DOHH2 (cell line): ENCODE measurements at regions not wholly inside any gene's neighbourhood (a gene's known extent, or its start where the extent isn't known, plus 50 kb on each side); places are given as distances from the start of the nearest gene placed in this dataset.

Source experiments
- H3F3A ChIP-seq: fragments of 200-600 bp; sonication (generic), shearing (Covaris generic); 2 replicates; pipeline ENCODE4 v1.6.0; 2016; ENCODE audit warnings: antibody characterized with exemption, mild to moderate bottlenecking; ENCODE audit not compliant: control insufficient read depth, insufficient read depth
- H3K27ac ChIP-seq: fragments of 200-600 bp; sonication (generic); 2 replicates; pipeline ENCODE4 v1.5.1; 2014; ENCODE audit warnings: low read depth, mild to moderate bottlenecking, low read length, moderate library complexity
- H3K27me3 ChIP-seq: fragments of 200-600 bp; sonication (generic); 2 replicates; pipeline ENCODE4 v1.6.1; 2014; ENCODE audit warnings: mild to moderate bottlenecking, low read length, mixed read lengths; ENCODE audit not compliant: control insufficient read depth
- H3K36me3 ChIP-seq: fragments of 200-600 bp; sonication (generic); 2 replicates; pipeline ENCODE4 v1.6.1; 2014; ENCODE audit warnings: mild to moderate bottlenecking, low read length, moderate library complexity, mixed read lengths; ENCODE audit not compliant: control insufficient read depth
- H3K4me1 ChIP-seq: fragments of 200-600 bp; sonication (generic); 2 replicates; pipeline ENCODE4 v1.6.1; 2014; ENCODE audit warnings: mild to moderate bottlenecking, low read length, mixed read lengths; ENCODE audit not compliant: control insufficient read depth
- H3K4me2 ChIP-seq: fragments of 200-600 bp; sonication (generic); 2 replicates; pipeline ENCODE4 v1.6.0; 2014; ENCODE audit warnings: mild to moderate bottlenecking, low read length, moderate library complexity
- H3K4me3 ChIP-seq: fragments of 200-600 bp; sonication (generic); 2 replicates; pipeline ENCODE4 v1.5.1; 2014; ENCODE audit warnings: mild to moderate bottlenecking, low read length, mixed read lengths
- H3K79me2 ChIP-seq: fragments of 200-600 bp; sonication (generic); 2 replicates; pipeline ENCODE4 v1.6.1; 2014; ENCODE audit warnings: mild to moderate bottlenecking, low read length, mixed read lengths; ENCODE audit not compliant: control insufficient read depth
- H3K9me2 ChIP-seq: fragments of 200-600 bp; sonication (generic); replicated peaks from 2 replicates; pipeline ENCODE4 v1.6.1; 2014; ENCODE audit warnings: mild to moderate bottlenecking, low read length, mixed read lengths; ENCODE audit not compliant: control insufficient read depth
- H3K9me3 ChIP-seq: fragments of 200-600 bp; sonication (generic); 2 replicates; pipeline ENCODE4 v1.6.1; 2014; ENCODE audit warnings: antibody characterized with exemption, low read length, mixed read lengths; ENCODE audit not compliant: control insufficient read depth, insufficient read depth
- H4K20me1 ChIP-seq: fragments of 200-600 bp; sonication (generic); 2 replicates; pipeline ENCODE4 v1.6.0; 2014; ENCODE audit warnings: low read depth, mild to moderate bottlenecking, antibody characterized with exemption, low read length, moderate library complexity; ENCODE audit not compliant: control insufficient read depth, insufficient read depth
- CTCF ChIP-seq: fragments of 200-600 bp; sonication (generic); IDR thresholded peaks from one replicate; pipeline ENCODE4 v1.5.1; 2014; ENCODE audit warnings: antibody characterized with exemption, mild to moderate bottlenecking, low read depth, low read length; ENCODE audit not compliant: poor library complexity, severe bottlenecking
- EZH2phosphoT487 ChIP-seq: fragments of 200-600 bp; sonication (generic); IDR thresholded peaks from 2 replicates; pipeline ENCODE4 v1.6.1; 2017; ENCODE audit warnings: borderline replicate concordance, mild to moderate bottlenecking, antibody characterized with exemption, low read length, moderate library complexity, mixed read lengths

GRCh38 chr11:2074266-2074825 is 64.8 kb downstream of the IGF2 start:
- Histone ChIP-seq H3K27ac (no peak overlapping the region), H3K4me3 (no peak overlapping the region), H3K27me3 (no peaks in the 10 kb centered on the region; the same call in 1 of the 2 replicates), H4K20me1 (no peaks in the 10 kb centered on the region), H3K9me2 (no peaks in the 10 kb centered on the region), H3K36me3 (no peaks in the 10 kb centered on the region), H3K9me3 (no peaks in the 10 kb centered on the region), H3K4me1 (no peaks in the 10 kb centered on the region), H3K79me2 (no peaks in the 10 kb centered on the region), H3K4me2 (no peak overlapping the region), H3F3A (no peaks in the 10 kb centered on the region)
- TF ChIP-seq CTCF = peak; percentile 60
- no peak for TF ChIP-seq EZH2phosphoT487

GRCh38 chr11:2072551-2073261 is 66.5 kb downstream of the IGF2 start:
- no peaks in the 10 kb centered on the region for H3K9me3 ChIP-seq
- H3K9me2 ChIP-seq = no peaks in the 10 kb centered on the region

DNA sequence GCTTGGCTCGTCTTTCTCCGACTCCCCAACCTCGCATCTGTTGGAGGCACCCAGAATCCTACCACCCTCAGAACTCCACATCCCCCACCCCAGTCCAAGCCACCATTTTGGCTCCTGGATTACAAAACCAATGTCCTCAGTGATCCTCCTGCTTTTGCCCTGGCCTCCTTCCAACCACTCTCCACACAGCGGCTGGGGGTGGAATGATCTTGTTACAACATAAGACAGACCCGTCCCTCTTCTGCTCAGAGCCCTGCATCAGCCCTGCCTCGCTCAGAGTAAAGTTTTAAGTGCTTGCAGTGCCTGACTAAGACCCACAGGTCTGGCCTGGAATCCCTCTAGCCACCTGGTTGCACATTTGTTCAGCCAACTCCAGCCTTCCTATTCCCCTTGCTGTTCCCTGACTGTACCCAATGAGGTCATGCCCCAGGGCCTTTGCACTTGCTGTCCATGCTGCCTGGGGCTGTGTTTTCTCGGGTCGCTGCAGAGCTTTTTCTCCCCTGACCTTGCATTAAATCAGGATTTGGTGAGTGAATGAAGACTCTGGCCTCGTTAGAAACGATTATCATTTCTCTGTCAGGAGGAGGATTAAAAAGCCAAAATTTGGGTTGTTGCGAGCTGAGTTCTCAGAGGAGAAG is 67.3 kb downstream of the IGF2 start:
- Histone ChIP-seq H3K79me2 (no peaks in the 10 kb centered on the region), H3K9me2 (no peaks in the 10 kb centered on the region), H4K20me1 (no peaks in the 10 kb centered on the region), H3K27me3 (no peaks in the 10 kb centered on the region; the same call in 1 of the 2 replicates), H3K4me2 (no peak overlapping the region), H3K4me1 (no peaks in the 10 kb centered on the region), H3K4me3 (no peak overlapping the region), H3F3A (no peaks in the 10 kb centered on the region), H3K27ac (no peak overlapping the region), H3K36me3 (no peaks in the 10 kb centered on the region), H3K9me3 (no peaks in the 10 kb centered on the region)
- TF ChIP-seq CTCF (no peak), EZH2phosphoT487 (no peak)

More at GRCh38 chr11:2072551-2073261, 66.5 kb downstream of the IGF2 start:
- Histone ChIP-seq H3K36me3 (no peaks in the 10 kb centered on the region), H4K20me1 (no peaks in the 10 kb centered on the region), H3K27me3 (no peaks in the 10 kb centered on the region; the same call in 1 of the 2 replicates), H3K27ac (no peak overlapping the region), H3K4me3 (no peak overlapping the region), H3F3A (no peaks in the 10 kb centered on the region), H3K79me2 (no peaks in the 10 kb centered on the region), H3K4me1 (no peaks in the 10 kb centered on the region), H3K4me2 (no peak overlapping the region)
- TF ChIP-seq CTCF = no peak
- TF ChIP-seq EZH2phosphoT487 = no peak
